Uterus (tissue), 3 donors: ENCODE measurements at regions not wholly inside any gene's neighbourhood (a gene's known extent, or its start where the extent isn't known, plus 50 kb on each side); places are given as distances from the start of the nearest gene placed in this dataset.

Experiments
- DNase-seq, 2 donors: peaks; one replicate each; pipeline ENCODE4 v3.0.0-alpha.2; 2019 to 2020
- H3K27ac ChIP-seq, 2 donors: fragments of 200-600 bp; sonication (generic); 1 replicate in 1 of 2; 2 replicates in 1 of 2; pipeline ENCODE4 v1.5.1; 2016 to 2018
- H3K27me3 ChIP-seq, 2 donors: fragments of 200-600 bp; sonication (generic); one replicate each; pipeline ENCODE4 v1.5.1; 2018 to 2019; ENCODE audit warnings: control low read depth in 1 of 2
- H3K36me3 ChIP-seq, 2 donors: fragments of 200-600 bp; sonication (generic); one replicate each; pipeline ENCODE4 v1.5.1; 2019; ENCODE audit warnings: control low read depth in 1 of 2
- H3K4me1 ChIP-seq, 2 donors: fragments of 200-600 bp; sonication (generic); one replicate each; pipeline ENCODE4 v1.5.1; 2018 to 2019; ENCODE audit warnings: control low read depth in 1 of 2
- H3K4me3 ChIP-seq, 2 donors: fragments of 200-600 bp; sonication (generic); 1 replicate in 1 of 2; 2 replicates in 1 of 2; pipeline ENCODE4 v1.5.1; 2018 to 2019; ENCODE audit warnings: mild to moderate bottlenecking in 1 of 2
- H3K9me3 ChIP-seq, 2 donors: fragments of 200-600 bp; sonication (generic); one replicate each; pipeline ENCODE4 v1.5.1; 2019; ENCODE audit warnings: control low read depth in 1 of 2
- CTCF ChIP-seq, 4 experiments: fragments of 200-600 bp in 2 of 4; fragments of 450-650 bp in 2 of 4; sonication (generic) in 2 of 4; IDR thresholded peaks; one replicate each; pipeline ENCODE4 v1.5.1; 2016 to 2019; ENCODE audit warnings: antibody characterized with exemption in 4 of 4, mild to moderate bottlenecking in 2 of 4, moderate library complexity in 1 of 4
- POLR2A ChIP-seq, 2 donors: fragments of 450-650 bp; IDR thresholded peaks; one replicate each; pipeline ENCODE4 v1.6.1; 2016; ENCODE audit warnings: antibody characterized with exemption in 2 of 2, mild to moderate bottlenecking in 1 of 2, moderate library complexity in 1 of 2
- intact Hi-C: fragments of 100-400 bp; cut with DNase I; formaldehyde crosslinking; loops from one replicate; pipeline ENCODE4 v1.15.1; 2023; ENCODE audit warnings: low total_unique reads
- donor health status: DM: yes; HTN: yes; CAD: no.

GRCh38 chr6:140401761-140402160, 1027.3 kb upstream of the CITED2 start:
- Histone ChIP-seq H3K27me3 (no peaks in the 10 kb centered on the region), H3K36me3 (no peaks in the 10 kb centered on the region), H3K4me3 (no peak overlapping the region), H3K27ac (no peak overlapping the region), H3K4me1 (no peaks in the 10 kb centered on the region), H3K9me3 (no peaks in the 10 kb centered on the region)
- TF ChIP-seq CTCF (IDR thresholded peaks at IDR 0.05) (no peak), POLR2A (IDR thresholded peaks at IDR 0.05) (no peak)
- intact Hi-C loops, result no loop called here
- no peak for DNase-seq

- TF ChIP-seq CTCF (IDR thresholded peaks at IDR 0.05) (no peak), POLR2A (IDR thresholded peaks at IDR 0.05) (no peak)
- Histone ChIP-seq H3K4me3 (no peak overlapping the region), H3K27me3 (no peaks in the 10 kb centered on the region), H3K36me3 (no peaks in the 10 kb centered on the region), H3K27ac (no peak overlapping the region), H3K4me1 (no peaks in the 10 kb centered on the region), H3K9me3 (no peaks in the 10 kb centered on the region)
- DNase-seq, result no peak
- intact Hi-C loops, result no loop called here
Measured at GRCh38 chr6:140398076-140398475, 1023.6 kb upstream of the CITED2 start.

GRCh38 chr6:140397106-140397505, 1022.7 kb upstream of the CITED2 start:
- TF ChIP-seq CTCF (IDR thresholded peaks at IDR 0.05), result no peak
- no peak for TF ChIP-seq POLR2A (IDR thresholded peaks at IDR 0.05)

GRCh38 chr6:140393665-140394540, 1019.5 kb upstream of the CITED2 start:
- intact Hi-C loops, result no loop called here
- Histone ChIP-seq H3K4me1 (no peaks in the 10 kb centered on the region), H3K9me3 (no peaks in the 10 kb centered on the region), H3K27ac (no peak overlapping the region), H3K36me3 (no peaks in the 10 kb centered on the region), H3K4me3 (no peak overlapping the region), H3K27me3 (no peaks in the 10 kb centered on the region)
- no peak for DNase-seq
- TF ChIP-seq CTCF (IDR thresholded peaks at IDR 0.05) (no peak), POLR2A (IDR thresholded peaks at IDR 0.05) (no peak)

More at GRCh38 chr6:140397106-140397505, 1022.7 kb upstream of the CITED2 start:
- intact Hi-C loops, result no loop called here
- H3K4me1 ChIP-seq, result no peaks in the 10 kb centered on the region
- no peak for DNase-seq
- no peaks in the 10 kb centered on the region for H3K27me3 ChIP-seq
- no peaks in the 10 kb centered on the region for H3K9me3 ChIP-seq
- H3K36me3 ChIP-seq, result no peaks in the 10 kb centered on the region
- H3K4me3 ChIP-seq, result no peak overlapping the region
- no peak overlapping the region for H3K27ac ChIP-seq

GRCh38 chr6:140388815-140389214, 1014.4 kb upstream of the CITED2 start:
- no peak for DNase-seq
- no peak overlapping the region for H3K27ac ChIP-seq
- no peaks in the 10 kb centered on the region for H3K4me1 ChIP-seq
- TF ChIP-seq POLR2A (IDR thresholded peaks at IDR 0.05) (no peak), CTCF (IDR thresholded peaks at IDR 0.05) (no peak)
- H3K27me3 ChIP-seq, result no peaks in the 10 kb centered on the region
- H3K9me3 ChIP-seq, result no peaks in the 10 kb centered on the region
- H3K4me3 ChIP-seq, result no peak overlapping the region
- H3K36me3 ChIP-seq, result no peaks in the 10 kb centered on the region
- intact Hi-C loops, result no loop called here
